ENCODE measurements at regions not wholly inside any gene's neighbourhood (a gene's known extent, or its start where the extent isn't known, plus 50 kb on each side); places are given as distances from the start of the nearest gene placed in this dataset.

GRCh38 chr4:138670681-138671080 is 344.9 kb upstream of the NOCT start:
- Mint-ChIP-seq H3K27ac (no peak overlapping the region), H3K4me3 (no peak overlapping the region), H3K4me1 (no peaks in the 10 kb centered on the region), H3K27me3 (ENCODE audit: low read depth in 3 of 3) (peaks cover 7 to 8% (median 7%) of the 10 kb centered on the region in 3 donors), H3K9me3 (peaks cover 0 to 5% (median 0%) of the 10 kb centered on the region in 7 donors), H3K36me3 (no peaks in the 10 kb centered on the region)
- Histone ChIP-seq H3K9me3 (replicated peaks in 1 of 2; ENCODE audit: control insufficient read depth in 1 of 2, insufficient read depth in 1 of 2, low read length in 2 of 2) (no peaks in the 10 kb centered on the region), H3K27me3 (ENCODE audit: control insufficient read depth in 2 of 2, insufficient read depth in 2 of 2, low read length in 2 of 2) (no peaks in the 10 kb centered on the region), H3K4me3 (replicated peaks in 1 of 3; ENCODE audit: low read depth in 2 of 3, low read length in 3 of 3) (no peak overlapping the region), H2AFZ (ENCODE audit: insufficient read depth, low read depth, low read length, poor library complexity, severe bottlenecking) (no peak overlapping the region), H3K36me3 (replicated peaks in 1 of 2; ENCODE audit: control insufficient read depth in 1 of 2, insufficient read depth in 2 of 2, low read length in 2 of 2) (no peaks in the 10 kb centered on the region), H3K9ac (ENCODE audit: insufficient read depth, low read length, poor library complexity, severe bottlenecking) (no peak overlapping the region), H3K4me2 (replicated peaks; ENCODE audit: extremely low read depth, low read length, poor library complexity, severe bottlenecking) (no peak overlapping the region), H3K27ac (ENCODE audit: low read depth in 1 of 2, low read length in 2 of 2) (no peak overlapping the region), H4K20me1 (ENCODE audit: insufficient read depth, low read length) (no peaks in the 10 kb centered on the region), H3K4me1 (ENCODE audit: control insufficient read depth in 1 of 2, insufficient read depth in 2 of 2, low read length in 2 of 2) (no peaks in the 10 kb centered on the region), H3K79me2 (ENCODE audit: insufficient read depth, low read length) (no peaks in the 10 kb centered on the region)
- DNase-seq: no peak
- intact Hi-C loops (cut with micrococcal nuclease): no loop called here
- TF ChIP-seq CTCF (IDR thresholded peaks at IDR 0.05): no peak
- 92% methylated on average over 5 of the region's 5 CpGs for WGBS (ENCODE audit: insufficient coverage)

GRCh38 chr4:138669479-138670315 is 345.9 kb upstream of the NOCT start:
- Histone ChIP-seq H3K4me3 (replicated peaks in 1 of 3; ENCODE audit: low read depth in 2 of 3, low read length in 3 of 3) (no peak overlapping the region), H3K36me3 (replicated peaks in 1 of 2; ENCODE audit: control insufficient read depth in 1 of 2, insufficient read depth in 2 of 2, low read length in 2 of 2) (no peaks in the 10 kb centered on the region), H3K9me3 (replicated peaks in 1 of 2; ENCODE audit: control insufficient read depth in 1 of 2, insufficient read depth in 1 of 2, low read length in 2 of 2) (no peaks in the 10 kb centered on the region), H4K20me1 (ENCODE audit: insufficient read depth, low read length) (no peaks in the 10 kb centered on the region), H2AFZ (ENCODE audit: insufficient read depth, low read depth, low read length, poor library complexity, severe bottlenecking) (no peak overlapping the region), H3K27ac (ENCODE audit: low read depth in 1 of 2, low read length in 2 of 2) (no peak overlapping the region), H3K27me3 (ENCODE audit: control insufficient read depth in 2 of 2, insufficient read depth in 2 of 2, low read length in 2 of 2) (no peaks in the 10 kb centered on the region), H3K79me2 (ENCODE audit: insufficient read depth, low read length) (no peaks in the 10 kb centered on the region), H3K4me1 (ENCODE audit: control insufficient read depth in 1 of 2, insufficient read depth in 2 of 2, low read length in 2 of 2) (no peaks in the 10 kb centered on the region), H3K9ac (ENCODE audit: insufficient read depth, low read length, poor library complexity, severe bottlenecking) (no peak overlapping the region), H3K4me2 (replicated peaks; ENCODE audit: extremely low read depth, low read length, poor library complexity, severe bottlenecking) (no peak overlapping the region)
- H3K9me3 Mint-ChIP-seq: peaks cover 0 to 5% (median 0%) of the 10 kb centered on the region in 7 donors
- H3K4me3 Mint-ChIP-seq: no peak overlapping the region
- 100% methylated on average over 2 of the region's 6 CpGs for WGBS (ENCODE audit: insufficient coverage)
- no peaks in the 10 kb centered on the region for H3K36me3 Mint-ChIP-seq
- H3K27me3 Mint-ChIP-seq (ENCODE audit: low read depth in 3 of 3): peaks cover 7 to 8% (median 7%) of the 10 kb centered on the region in 3 donors
- H3K4me1 Mint-ChIP-seq: no peaks in the 10 kb centered on the region
- peak overlapping the region in 1 of 7 donors; percentile 52 for H3K27ac Mint-ChIP-seq
- intact Hi-C loops (cut with micrococcal nuclease): no loop called here
- no peak for DNase-seq
- no peak for TF ChIP-seq CTCF (IDR thresholded peaks at IDR 0.05)

All from CD14-positive monocyte (primary cell).